Liver (tissue), 3 donors: ENCODE measurements at regions not wholly inside any gene's neighbourhood (a gene's known extent, or its start where the extent isn't known, plus 50 kb on each side); places are given as distances from the start of the nearest gene placed in this dataset.

Experiments used
- ATF3 ChIP-seq: IDR thresholded peaks from 2 replicates; pipeline ENCODE4 v1.6.1; 2016; ENCODE audit warnings: antibody characterized with exemption
- CTCF ChIP-seq: fragments of 150-350 bp; IDR thresholded peaks from 2 replicates; pipeline ENCODE4 v1.5.1; 2017; ENCODE audit warnings: improper control_type of control experiment, low read depth, low read length; ENCODE audit not compliant: missing input control
- EGR1 ChIP-seq, 2 donors: IDR thresholded peaks; 2 replicates each; pipeline ENCODE4 v1.6.1; 2016 to 2018; ENCODE audit warnings: antibody characterized with exemption in 2 of 2, low read depth in 2 of 2
- NR2F2 ChIP-seq: IDR thresholded peaks from 2 replicates; pipeline ENCODE4 v1.6.1; 2016; ENCODE audit warnings: antibody characterized with exemption
- REST ChIP-seq: IDR thresholded peaks from 2 replicates; pipeline ENCODE4 v1.6.1; 2016; ENCODE audit warnings: antibody characterized with exemption, mild to moderate bottlenecking
- SP1 ChIP-seq: IDR thresholded peaks from 2 replicates; pipeline ENCODE4 v1.6.1; 2018; ENCODE audit warnings: antibody characterized with exemption, mild to moderate bottlenecking
- TAF1 ChIP-seq: conservative IDR thresholded peaks from 2 replicates; pipeline ENCODE4 v1.6.1; 2016; ENCODE audit warnings: antibody characterized with exemption, mild to moderate bottlenecking
- TF ChIP-seq, protein P1 (sequence below): IDR thresholded peaks from 2 replicates; pipeline ENCODE4 v1.6.1; 2016; ENCODE audit warnings: antibody characterized with exemption
- donor health status: healthy.
- donor health status: healthy.

- TF ChIP-seq NR2F2 (no peak), REST (no peak), CTCF (no peak), SP1 (no peak), EGR1 (IDR thresholded peaks at IDR 0.05; ENCODE audit: low read depth in 2 of 2) (no peak), TAF1 (no peak), ATF3 (no peak)
- TF ChIP-seq, protein P1, sequence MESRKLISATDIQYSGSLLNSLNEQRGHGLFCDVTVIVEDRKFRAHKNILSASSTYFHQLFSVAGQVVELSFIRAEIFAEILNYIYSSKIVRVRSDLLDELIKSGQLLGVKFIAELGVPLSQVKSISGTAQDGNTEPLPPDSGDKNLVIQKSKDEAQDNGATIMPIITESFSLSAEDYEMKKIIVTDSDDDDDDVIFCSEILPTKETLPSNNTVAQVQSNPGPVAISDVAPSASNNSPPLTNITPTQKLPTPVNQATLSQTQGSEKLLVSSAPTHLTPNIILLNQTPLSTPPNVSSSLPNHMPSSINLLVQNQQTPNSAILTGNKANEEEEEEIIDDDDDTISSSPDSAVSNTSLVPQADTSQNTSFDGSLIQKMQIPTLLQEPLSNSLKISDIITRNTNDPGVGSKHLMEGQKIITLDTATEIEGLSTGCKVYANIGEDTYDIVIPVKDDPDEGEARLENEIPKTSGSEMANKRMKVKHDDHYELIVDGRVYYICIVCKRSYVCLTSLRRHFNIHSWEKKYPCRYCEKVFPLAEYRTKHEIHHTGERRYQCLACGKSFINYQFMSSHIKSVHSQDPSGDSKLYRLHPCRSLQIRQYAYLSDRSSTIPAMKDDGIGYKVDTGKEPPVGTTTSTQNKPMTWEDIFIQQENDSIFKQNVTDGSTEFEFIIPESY = no peak
Measured at GRCh38 chr13:103546271-103546670, 480.1 kb upstream of the SLC10A2 start.
